Effector memory CD8-positive, alpha-beta T cell (primary cell): ENCODE measurements at regions not wholly inside any gene's neighbourhood (a gene's known extent, or its start where the extent isn't known, plus 50 kb on each side); places are given as distances from the start of the nearest gene placed in this dataset.

ENCODE experiments used
- ATAC-seq: fragments of 150-1000 bp; cut with Tn5 transposase; replicated peaks from 2 replicates; pipeline ENCODE4 v1.10.0; 2021; ENCODE audit warnings: mild to moderate bottlenecking, moderate library complexity
- DNase-seq, 3 experiments: peaks; one replicate each; pipeline ENCODE4 v3.0.0; 2021
- H3K27ac Mint-ChIP-seq, 2 donors: one replicate each; pipeline ENCODE4 v1.8.0; 2022; ENCODE audit warnings: mild to moderate bottlenecking in 2 of 2, mixed read lengths in 2 of 2, moderate library complexity in 2 of 2
- H3K27me3 Mint-ChIP-seq, 2 donors: one replicate each; pipeline ENCODE4 v1.8.0; 2022; ENCODE audit warnings: mixed read lengths in 2 of 2
- H3K36me3 Mint-ChIP-seq: one replicate; pipeline ENCODE4 v1.8.0; 2022; ENCODE audit warnings: mild to moderate bottlenecking, moderate library complexity, mixed read lengths; ENCODE audit not compliant: insufficient read depth
- H3K4me1 Mint-ChIP-seq, 2 donors: one replicate each; pipeline ENCODE4 v1.8.0; 2022; ENCODE audit warnings: low read depth in 2 of 2, mixed read lengths in 2 of 2
- H3K4me3 Mint-ChIP-seq, 2 donors: one replicate each; pipeline ENCODE4 v1.8.0; 2022; ENCODE audit warnings: mild to moderate bottlenecking in 2 of 2, mixed read lengths in 2 of 2, moderate library complexity in 2 of 2
- H3K9me3 Mint-ChIP-seq, 2 donors: one replicate each; pipeline ENCODE4 v1.8.0; 2022; ENCODE audit warnings: mixed read lengths in 2 of 2

GRCh38 chr2:140033638-140034037, 1253.4 kb upstream of the NXPH2 start:
- Mint-ChIP-seq H3K27me3 (no peaks in the 10 kb centered on the region), H3K27ac (no peak overlapping the region), H3K9me3 (peaks cover 2 to 21% of the 10 kb centered on the region in 2 donors), H3K4me1 (no peaks in the 10 kb centered on the region), H3K36me3 (no peaks in the 10 kb centered on the region), H3K4me3 (no peak overlapping the region)
- no peak for ATAC-seq
- DNase-seq, result no peak

GRCh38 chr2:140027966-140028365, 1247.8 kb upstream of the NXPH2 start:
- H3K4me1 Mint-ChIP-seq, result no peaks in the 10 kb centered on the region
- H3K9me3 Mint-ChIP-seq, result peaks cover 0 to 7% of the 10 kb centered on the region in 2 donors
- no peak for ATAC-seq
- no peak overlapping the region for H3K4me3 Mint-ChIP-seq
- no peak for DNase-seq
- no peak overlapping the region for H3K27ac Mint-ChIP-seq
- no peaks in the 10 kb centered on the region for H3K36me3 Mint-ChIP-seq
- no peaks in the 10 kb centered on the region for H3K27me3 Mint-ChIP-seq

- DNase-seq, result no peak
Observed at GRCh38 chr2:140027320-140027719, 1247.1 kb upstream of the NXPH2 start.

GRCh38 chr2:140023291-140023690, 1243.1 kb upstream of the NXPH2 start:
- no peaks in the 10 kb centered on the region for H3K27me3 Mint-ChIP-seq
- H3K4me3 Mint-ChIP-seq, result no peak overlapping the region
- H3K27ac Mint-ChIP-seq, result no peak overlapping the region
- no peaks in the 10 kb centered on the region for H3K36me3 Mint-ChIP-seq
- peaks cover 0 to 8% of the 10 kb centered on the region in 2 donors for H3K9me3 Mint-ChIP-seq
- ATAC-seq (no peak), DNase-seq (no peak)
- no peaks in the 10 kb centered on the region for H3K4me1 Mint-ChIP-seq

More at GRCh38 chr2:140027320-140027719, 1247.1 kb upstream of the NXPH2 start:
- ATAC-seq, result no peak
- Mint-ChIP-seq H3K4me3 (no peak overlapping the region), H3K27ac (no peak overlapping the region), H3K27me3 (no peaks in the 10 kb centered on the region), H3K9me3 (peaks cover 2 to 7% of the 10 kb centered on the region in 2 donors), H3K4me1 (no peaks in the 10 kb centered on the region), H3K36me3 (no peaks in the 10 kb centered on the region)

- Mint-ChIP-seq H3K27ac (no peak overlapping the region), H3K9me3 (peaks cover 9 to 11% of the 10 kb centered on the region in 2 donors), H3K4me3 (no peak overlapping the region), H3K27me3 (no peaks in the 10 kb centered on the region), H3K36me3 (no peaks in the 10 kb centered on the region), H3K4me1 (no peaks in the 10 kb centered on the region)
- no peak for ATAC-seq
- DNase-seq, result no peak
Observed at GRCh38 chr2:140018541-140018940, 1238.4 kb upstream of the NXPH2 start.

- ATAC-seq (no peak), DNase-seq (no peak)
- Mint-ChIP-seq H3K36me3 (no peaks in the 10 kb centered on the region), H3K4me1 (no peaks in the 10 kb centered on the region), H3K27ac (no peak overlapping the region), H3K9me3 (peaks cover 3 to 11% of the 10 kb centered on the region in 2 donors), H3K4me3 (no peak overlapping the region), H3K27me3 (no peaks in the 10 kb centered on the region)
Observed at GRCh38 chr2:140014204-140014546, 1234.0 kb upstream of the NXPH2 start.

- Mint-ChIP-seq H3K36me3 (no peaks in the 10 kb centered on the region), H3K4me3 (no peak overlapping the region), H3K9me3 (peaks cover 2 to 11% of the 10 kb centered on the region in 2 donors), H3K4me1 (no peaks in the 10 kb centered on the region), H3K27ac (no peak overlapping the region), H3K27me3 (no peaks in the 10 kb centered on the region)
- DNase-seq (no peak), ATAC-seq (no peak)
Observed at GRCh38 chr2:140013545-140014203, 1233.5 kb upstream of the NXPH2 start.

GRCh38 chr2:140011287-140011686, 1231.1 kb upstream of the NXPH2 start:
- no peak overlapping the region for H3K4me3 Mint-ChIP-seq
- H3K4me1 Mint-ChIP-seq, result no peaks in the 10 kb centered on the region
- H3K27ac Mint-ChIP-seq, result no peak overlapping the region
- no peaks in the 10 kb centered on the region for H3K27me3 Mint-ChIP-seq
- H3K9me3 Mint-ChIP-seq, result peaks cover 0 to 8% of the 10 kb centered on the region in 2 donors
- ATAC-seq, result no peak
- H3K36me3 Mint-ChIP-seq, result no peaks in the 10 kb centered on the region
- DNase-seq, result no peak

- ATAC-seq, result no peak
- H3K9me3 Mint-ChIP-seq, result peaks cover 6 to 14% of the 10 kb centered on the region in 2 donors
- H3K36me3 Mint-ChIP-seq, result no peaks in the 10 kb centered on the region
Observed at GRCh38 chr2:140002110-140002509, 1221.9 kb upstream of the NXPH2 start.

GRCh38 chr2:139992711-139993345, 1212.6 kb upstream of the NXPH2 start:
- no peak overlapping the region for H3K4me3 Mint-ChIP-seq
- DNase-seq (no peak), ATAC-seq (no peak)
- peaks cover 3% of the 10 kb centered on the region for H3K36me3 Mint-ChIP-seq
- peaks cover 13 to 26% of the 10 kb centered on the region in 2 donors for H3K9me3 Mint-ChIP-seq
- H3K27me3 Mint-ChIP-seq, result no peaks in the 10 kb centered on the region
- no peaks in the 10 kb centered on the region for H3K4me1 Mint-ChIP-seq
- no peak overlapping the region for H3K27ac Mint-ChIP-seq

More at GRCh38 chr2:140002110-140002509, 1221.9 kb upstream of the NXPH2 start:
- H3K4me1 Mint-ChIP-seq, result no peaks in the 10 kb centered on the region
- H3K27ac Mint-ChIP-seq, result no peak overlapping the region
- no peaks in the 10 kb centered on the region for H3K27me3 Mint-ChIP-seq
- no peak for DNase-seq
- no peak overlapping the region for H3K4me3 Mint-ChIP-seq

- DNase-seq (no peak), ATAC-seq (no peak)
- Mint-ChIP-seq H3K4me3 (no peak overlapping the region), H3K27me3 (no peaks in the 10 kb centered on the region), H3K9me3 (peaks cover 15 to 31% of the 10 kb centered on the region in 2 donors), H3K4me1 (no peaks in the 10 kb centered on the region), H3K27ac (no peak overlapping the region), H3K36me3 (peaks cover 3% of the 10 kb centered on the region)
Observed at GRCh38 chr2:139992078-139992477, 1211.9 kb upstream of the NXPH2 start.

- Mint-ChIP-seq H3K9me3 (peaks cover 8 to 29% of the 10 kb centered on the region in 2 donors), H3K4me3 (no peak overlapping the region), H3K27me3 (no peaks in the 10 kb centered on the region), H3K4me1 (no peaks in the 10 kb centered on the region), H3K27ac (no peak overlapping the region), H3K36me3 (peaks cover 3% of the 10 kb centered on the region)
- DNase-seq (no peak), ATAC-seq (no peak)
Observed at GRCh38 chr2:139990646-139991335, 1210.6 kb upstream of the NXPH2 start.

GRCh38 chr2:139969323-139969722, 1189.1 kb upstream of the NXPH2 start:
- H3K36me3 Mint-ChIP-seq, result no peaks in the 10 kb centered on the region

GRCh38 chr2:139968588-139968987, 1188.4 kb upstream of the NXPH2 start:
- H3K4me1 Mint-ChIP-seq, result no peaks in the 10 kb centered on the region
- DNase-seq (no peak), ATAC-seq (no peak)
- peaks cover under 1% of the 10 kb centered on the region for H3K36me3 Mint-ChIP-seq
- no peak overlapping the region for H3K27ac Mint-ChIP-seq
- H3K27me3 Mint-ChIP-seq, result no peaks in the 10 kb centered on the region
- no peak overlapping the region for H3K4me3 Mint-ChIP-seq
- H3K9me3 Mint-ChIP-seq, result peaks cover 0 to 8% of the 10 kb centered on the region in 2 donors

More at GRCh38 chr2:139969323-139969722, 1189.1 kb upstream of the NXPH2 start:
- no peak overlapping the region for H3K4me3 Mint-ChIP-seq
- DNase-seq (no peak), ATAC-seq (no peak)
- peaks cover 0 to 11% of the 10 kb centered on the region in 2 donors for H3K9me3 Mint-ChIP-seq
- no peaks in the 10 kb centered on the region for H3K27me3 Mint-ChIP-seq
- H3K27ac Mint-ChIP-seq, result no peak overlapping the region
- no peaks in the 10 kb centered on the region for H3K4me1 Mint-ChIP-seq
